HEK293T (cell line): ENCODE measurements at regions not wholly inside any gene's neighbourhood (a gene's known extent, or its start where the extent isn't known, plus 50 kb on each side); places are given as distances from the start of the nearest gene placed in this dataset.

ENCODE experiments used
- ARNT ChIP-seq: fragments of 450-650 bp; IDR thresholded peaks from 2 replicates; pipeline ENCODE4 v1.6.1; 2017; ENCODE audit warnings: mild to moderate bottlenecking
- BHLHE40 ChIP-seq: fragments of 450-650 bp; IDR thresholded peaks from 2 replicates; pipeline ENCODE4 v1.6.1; 2016; ENCODE audit warnings: mild to moderate bottlenecking, moderate library complexity, borderline replicate concordance
- CTBP1 ChIP-seq: fragments of 450-650 bp; IDR thresholded peaks from 2 replicates; pipeline ENCODE4 v1.6.1; 2016; ENCODE audit warnings: borderline replicate concordance
- ELF4 ChIP-seq: fragments of 450-650 bp; IDR thresholded peaks from 2 replicates; pipeline ENCODE4 v1.6.1; 2017; ENCODE audit warnings: antibody characterized with exemption
- FOXA1 ChIP-seq: fragments of 450-650 bp; IDR thresholded peaks from 2 replicates; pipeline ENCODE4 v1.6.1; 2016; ENCODE audit warnings: mild to moderate bottlenecking
- HDGF ChIP-seq: fragments of 450-650 bp; IDR thresholded peaks from 2 replicates; pipeline ENCODE4 v1.6.1; 2017; ENCODE audit warnings: antibody characterized with exemption, borderline replicate concordance
- SP1 ChIP-seq: fragments of 450-650 bp; IDR thresholded peaks from 2 replicates; pipeline ENCODE4 v1.6.1; 2017
- SUZ12 ChIP-seq: fragments of 450-650 bp; IDR thresholded peaks from 2 replicates; pipeline ENCODE4 v1.6.1; 2016; ENCODE audit warnings: mild to moderate bottlenecking
- TARDBP ChIP-seq: fragments of 450-650 bp; IDR thresholded peaks from 2 replicates; pipeline ENCODE4 v1.6.1; 2016
- ZNF384 ChIP-seq: fragments of 450-650 bp; IDR thresholded peaks from 2 replicates; pipeline ENCODE4 v1.6.1; 2016

- TF ChIP-seq SP1 (no peak), ARNT (no peak), BHLHE40 (no peak), HDGF (no peak), TARDBP (no peak), FOXA1 (no peak), ELF4 (no peak), CTBP1 (no peak), SUZ12 (no peak), ZNF384 (no peak)
Observed at GRCh38 chr1:239812580-239812979, 279.1 kb upstream of the FMN2 start.
